ENCODE measurements at regions not wholly inside any gene's neighbourhood (a gene's known extent, or its start where the extent isn't known, plus 50 kb on each side); places are given as distances from the start of the nearest gene placed in this dataset.

DNA sequence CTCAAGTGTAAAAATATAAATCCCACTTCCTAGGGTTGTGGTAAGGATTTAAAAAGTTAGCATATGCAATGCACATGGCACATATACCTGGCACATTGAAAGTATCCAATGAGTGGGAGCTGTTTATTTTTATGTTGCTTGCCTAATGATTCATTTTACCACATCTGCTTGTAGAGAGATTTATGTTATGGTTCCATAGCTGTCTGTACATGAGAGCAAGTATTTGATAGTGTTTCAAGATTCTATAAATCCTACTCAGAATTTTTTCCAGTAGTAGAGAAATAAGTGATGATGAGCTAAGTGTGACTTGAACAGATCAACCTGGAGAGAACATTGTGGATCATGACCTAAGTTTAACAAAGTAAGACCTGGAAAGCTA lies 125.3 kb upstream of the SPTLC3 start:
- H3K9me3 ChIP-seq (ENCODE audit: insufficient read depth, low read depth, low read length): no peaks in the 10 kb centered on the region
- H3K9ac ChIP-seq (ENCODE audit: low read length): no peak overlapping the region
- Mint-ChIP-seq H3K27ac (ENCODE audit: unreplicated experiment) (no peak overlapping the region), H3K27me3 (ENCODE audit: low read depth, unreplicated experiment) (no peaks in the 10 kb centered on the region), H3K4me3 (ENCODE audit: unreplicated experiment) (no peak overlapping the region), H3K36me3 (ENCODE audit: low read depth, unreplicated experiment) (no peaks in the 10 kb centered on the region), H3K9me3 (ENCODE audit: unreplicated experiment) (no peaks in the 10 kb centered on the region), H3K4me1 (ENCODE audit: low read depth, unreplicated experiment) (peaks cover 11% of the 10 kb centered on the region)
- H3K36me3 ChIP-seq (ENCODE audit: insufficient read depth, low read length): no peaks in the 10 kb centered on the region
- FAIRE-seq: no peak
- no peak overlapping the region for H3K4me3 ChIP-seq (ENCODE audit: insufficient read depth, low read depth, low read length)
- no peaks in the 10 kb centered on the region for H3K4me1 ChIP-seq (ENCODE audit: insufficient read depth, low read length)
- H3K4me2 ChIP-seq (ENCODE audit: low read length): no peak overlapping the region
- no peak for DNase-seq (ENCODE audit: low read depth)
- TF ChIP-seq EZH2 (IDR thresholded peaks at IDR 0.05; ENCODE audit: insufficient read depth, low read length): no peak
- TF ChIP-seq, protein P1, sequence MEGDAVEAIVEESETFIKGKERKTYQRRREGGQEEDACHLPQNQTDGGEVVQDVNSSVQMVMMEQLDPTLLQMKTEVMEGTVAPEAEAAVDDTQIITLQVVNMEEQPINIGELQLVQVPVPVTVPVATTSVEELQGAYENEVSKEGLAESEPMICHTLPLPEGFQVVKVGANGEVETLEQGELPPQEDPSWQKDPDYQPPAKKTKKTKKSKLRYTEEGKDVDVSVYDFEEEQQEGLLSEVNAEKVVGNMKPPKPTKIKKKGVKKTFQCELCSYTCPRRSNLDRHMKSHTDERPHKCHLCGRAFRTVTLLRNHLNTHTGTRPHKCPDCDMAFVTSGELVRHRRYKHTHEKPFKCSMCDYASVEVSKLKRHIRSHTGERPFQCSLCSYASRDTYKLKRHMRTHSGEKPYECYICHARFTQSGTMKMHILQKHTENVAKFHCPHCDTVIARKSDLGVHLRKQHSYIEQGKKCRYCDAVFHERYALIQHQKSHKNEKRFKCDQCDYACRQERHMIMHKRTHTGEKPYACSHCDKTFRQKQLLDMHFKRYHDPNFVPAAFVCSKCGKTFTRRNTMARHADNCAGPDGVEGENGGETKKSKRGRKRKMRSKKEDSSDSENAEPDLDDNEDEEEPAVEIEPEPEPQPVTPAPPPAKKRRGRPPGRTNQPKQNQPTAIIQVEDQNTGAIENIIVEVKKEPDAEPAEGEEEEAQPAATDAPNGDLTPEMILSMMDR (IDR thresholded peaks at IDR 0.05; ENCODE audit: insufficient read depth, low read depth, low read length): no peak
- no peak overlapping the region for H2AFZ ChIP-seq (ENCODE audit: low read depth, low read length)
- no peak overlapping the region for H3K27ac ChIP-seq (ENCODE audit: low read depth, low read length)
- no peaks in the 10 kb centered on the region for H3K79me2 ChIP-seq (ENCODE audit: insufficient read depth, low read length)
- H3K27me3 ChIP-seq (ENCODE audit: insufficient read depth, low read length): peaks cover 2% of the 10 kb centered on the region
- H4K20me1 ChIP-seq (ENCODE audit: insufficient read depth, low read length): no peaks in the 10 kb centered on the region

DNA sequence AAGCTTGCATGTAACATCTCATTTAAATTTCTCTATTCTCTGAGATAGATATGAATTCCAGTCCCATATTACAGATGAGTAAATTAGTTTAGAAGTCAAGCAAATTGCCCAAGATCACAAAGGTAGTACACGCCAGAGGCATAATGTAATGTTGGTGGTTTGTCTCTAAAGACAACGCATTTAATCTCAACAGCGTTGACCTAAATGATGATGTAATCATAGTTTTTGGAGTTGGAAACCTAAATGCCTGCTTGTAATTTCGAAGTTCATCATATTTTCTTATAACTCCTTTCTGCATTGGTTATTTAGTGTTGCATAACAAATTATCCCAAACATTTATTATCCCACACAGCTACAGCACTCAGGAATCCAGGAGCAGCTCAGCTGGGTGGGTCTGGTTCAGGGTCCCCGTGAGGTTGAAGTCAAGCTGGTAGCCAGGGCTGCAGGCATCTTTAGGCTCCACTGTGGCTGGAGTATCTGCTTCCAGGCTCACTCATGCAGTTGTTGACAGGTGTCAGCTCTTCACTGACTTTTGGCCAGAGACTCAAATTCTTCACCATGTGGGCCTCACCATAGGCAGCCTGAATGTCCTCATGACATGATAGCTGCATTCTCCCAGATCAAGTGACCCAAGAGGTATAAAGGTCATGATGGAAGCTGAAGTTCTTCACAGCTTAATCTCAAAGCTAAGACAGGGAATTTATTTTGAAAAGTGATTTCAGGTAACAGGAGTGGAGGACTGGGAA lies 122.0 kb upstream of the SPTLC3 start:
- no peak for FAIRE-seq

DNA sequence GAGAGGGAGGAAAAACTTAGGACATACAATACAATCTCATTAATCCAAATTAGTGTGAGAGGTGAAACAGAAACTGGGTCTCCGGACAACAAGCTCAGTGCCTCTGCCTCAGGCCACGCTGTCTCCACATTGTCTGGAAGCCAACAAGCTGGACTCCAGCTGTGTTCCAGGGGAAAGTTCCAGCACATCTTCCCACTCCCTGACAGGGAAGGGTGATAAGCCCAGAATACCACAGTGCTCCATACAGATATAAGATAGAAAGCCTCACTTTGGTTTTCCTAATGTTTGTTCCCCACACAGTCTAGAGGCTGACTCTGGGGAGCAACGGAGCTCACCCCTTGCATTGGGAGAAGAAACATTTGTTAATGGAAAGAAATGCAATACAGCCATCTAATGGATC lies 117.1 kb upstream of the SPTLC3 start:
- Histone ChIP-seq H3K27me3 (ENCODE audit: insufficient read depth, low read length) (no peaks in the 10 kb centered on the region), H3K9ac (ENCODE audit: low read length) (no peak overlapping the region), H3K4me3 (ENCODE audit: insufficient read depth, low read depth, low read length) (no peak overlapping the region), H3K27ac (ENCODE audit: low read depth, low read length) (no peak overlapping the region), H3K4me1 (ENCODE audit: insufficient read depth, low read length) (no peaks in the 10 kb centered on the region), H3K79me2 (ENCODE audit: insufficient read depth, low read length) (no peaks in the 10 kb centered on the region), H3K9me3 (ENCODE audit: insufficient read depth, low read depth, low read length) (no peaks in the 10 kb centered on the region), H4K20me1 (ENCODE audit: insufficient read depth, low read length) (no peaks in the 10 kb centered on the region), H2AFZ (ENCODE audit: low read depth, low read length) (no peak overlapping the region), H3K36me3 (ENCODE audit: insufficient read depth, low read length) (no peaks in the 10 kb centered on the region), H3K4me2 (ENCODE audit: low read length) (no peak overlapping the region)
- Mint-ChIP-seq H3K9me3 (ENCODE audit: unreplicated experiment) (no peaks in the 10 kb centered on the region), H3K4me1 (ENCODE audit: low read depth, unreplicated experiment) (no peaks in the 10 kb centered on the region), H3K27ac (ENCODE audit: unreplicated experiment) (no peak overlapping the region), H3K36me3 (ENCODE audit: low read depth, unreplicated experiment) (no peaks in the 10 kb centered on the region), H3K4me3 (ENCODE audit: unreplicated experiment) (no peak overlapping the region), H3K27me3 (ENCODE audit: low read depth, unreplicated experiment) (no peaks in the 10 kb centered on the region)
- FAIRE-seq: no peak
- TF ChIP-seq, protein P1 (IDR thresholded peaks at IDR 0.05; ENCODE audit: insufficient read depth, low read depth, low read length): no peak
- no peak for TF ChIP-seq EZH2 (IDR thresholded peaks at IDR 0.05; ENCODE audit: insufficient read depth, low read length)
- DNase-seq (ENCODE audit: low read depth): no peak

More for the DNA sequence above, 122.0 kb upstream of the SPTLC3 start:
- Mint-ChIP-seq H3K9me3 (ENCODE audit: unreplicated experiment) (no peaks in the 10 kb centered on the region), H3K27ac (ENCODE audit: unreplicated experiment) (no peak overlapping the region), H3K27me3 (ENCODE audit: low read depth, unreplicated experiment) (no peaks in the 10 kb centered on the region), H3K4me1 (ENCODE audit: low read depth, unreplicated experiment) (peaks cover 11% of the 10 kb centered on the region), H3K4me3 (ENCODE audit: unreplicated experiment) (no peak overlapping the region), H3K36me3 (ENCODE audit: low read depth, unreplicated experiment) (no peaks in the 10 kb centered on the region)
- no peaks in the 10 kb centered on the region for H4K20me1 ChIP-seq (ENCODE audit: insufficient read depth, low read length)
- DNase-seq (ENCODE audit: low read depth): no peak
- H3K27me3 ChIP-seq (ENCODE audit: insufficient read depth, low read length): no peaks in the 10 kb centered on the region
- no peak overlapping the region for H3K27ac ChIP-seq (ENCODE audit: low read depth, low read length)
- no peak overlapping the region for H3K4me2 ChIP-seq (ENCODE audit: low read length)
- H3K4me3 ChIP-seq (ENCODE audit: insufficient read depth, low read depth, low read length): no peak overlapping the region
- H3K9me3 ChIP-seq (ENCODE audit: insufficient read depth, low read depth, low read length): no peaks in the 10 kb centered on the region
- H3K4me1 ChIP-seq (ENCODE audit: insufficient read depth, low read length): no peaks in the 10 kb centered on the region
- H3K9ac ChIP-seq (ENCODE audit: low read length): no peak overlapping the region
- no peak for TF ChIP-seq EZH2 (IDR thresholded peaks at IDR 0.05; ENCODE audit: insufficient read depth, low read length)
- TF ChIP-seq, protein P1 (IDR thresholded peaks at IDR 0.05; ENCODE audit: insufficient read depth, low read depth, low read length): no peak
- no peaks in the 10 kb centered on the region for H3K79me2 ChIP-seq (ENCODE audit: insufficient read depth, low read length)
- H3K36me3 ChIP-seq (ENCODE audit: insufficient read depth, low read length): no peaks in the 10 kb centered on the region
- H2AFZ ChIP-seq (ENCODE audit: low read depth, low read length): no peak overlapping the region
